HL-60 (cell line): ENCODE measurements at regions not wholly inside any gene's neighbourhood (a gene's known extent, or its start where the extent isn't known, plus 50 kb on each side); places are given as distances from the start of the nearest gene placed in this dataset.

Experiments used
- DNase-seq, 2 experiments: peaks; one replicate each; pipeline ENCODE4 v3.0.0-alpha.2; 2010 to 2020; ENCODE audit warnings: low read depth in 1 of 2, low spot score in 1 of 2
- H3K27ac ChIP-seq: fragments of 250-450 bp; sonication (Bioruptor Pico); replicated peaks from 2 replicates; pipeline ENCODE4 v1.5.1; 2020; ENCODE audit warnings: mild to moderate bottlenecking, moderate library complexity
- H3K27me3 ChIP-seq: fragments of 250-450 bp; sonication (Bioruptor Pico); 2 replicates; pipeline ENCODE4 v1.5.1; 2021; ENCODE audit warnings: mild to moderate bottlenecking, moderate library complexity; ENCODE audit not compliant: insufficient read depth, poor library complexity, severe bottlenecking
- H3K4me3 ChIP-seq: replicated peaks from 2 replicates; pipeline ENCODE4 v1.5.1; 2011; ENCODE audit warnings: mild to moderate bottlenecking, control low read depth, low read length; ENCODE audit not compliant: insufficient read depth
- CTCF ChIP-seq: IDR thresholded peaks from one replicate; pipeline ENCODE4 v1.5.1; 2011; ENCODE audit warnings: low read length, control low read depth, inconsistent platforms; ENCODE audit not compliant: insufficient read depth
- GABPA ChIP-seq: IDR thresholded peaks from 2 replicates; pipeline ENCODE4 v1.6.1; 2012; ENCODE audit warnings: low read depth
- POLR2AphosphoS5 ChIP-seq: IDR thresholded peaks from 2 replicates; pipeline ENCODE4 v1.6.1; 2012; ENCODE audit warnings: low read depth
- REST ChIP-seq: IDR thresholded peaks from 2 replicates; pipeline ENCODE4 v1.6.1; 2012; ENCODE audit warnings: low read depth; ENCODE audit not compliant: insufficient replicate concordance
- SPI1 ChIP-seq: IDR thresholded peaks from 2 replicates; pipeline ENCODE4 v1.6.1; 2012; ENCODE audit warnings: low read depth, mild to moderate bottlenecking, borderline replicate concordance

GRCh38 chr1:24990779-24991641, 60.9 kb upstream of the RUNX3 start:
- Histone ChIP-seq H3K27me3 (no peaks in the 10 kb centered on the region), H3K27ac (no peak overlapping the region), H3K4me3 (no peak overlapping the region)
- DNase-seq = no peak
- TF ChIP-seq POLR2AphosphoS5 (no peak), GABPA (no peak), SPI1 (no peak), CTCF (no peak), REST (no peak)

- no peak for TF ChIP-seq SPI1
- no peak for TF ChIP-seq REST
- TF ChIP-seq CTCF = no peak
- no peak for TF ChIP-seq POLR2AphosphoS5
- no peak for TF ChIP-seq GABPA
- no peak for DNase-seq
- H3K27me3 ChIP-seq = no peaks in the 10 kb centered on the region
- H3K4me3 ChIP-seq = no peak overlapping the region
- H3K27ac ChIP-seq = no peak overlapping the region
These were observed 60.1 kb upstream of the RUNX3 start for GRCh38 chr1:24990136-24990535.

GRCh38 chr1:24989082-24989481, 59.0 kb upstream of the RUNX3 start:
- H3K27ac ChIP-seq = no peak overlapping the region
- no peaks in the 10 kb centered on the region for H3K27me3 ChIP-seq
- DNase-seq = no peak
- no peak for TF ChIP-seq SPI1
- no peak for TF ChIP-seq GABPA
- TF ChIP-seq POLR2AphosphoS5 = no peak
- TF ChIP-seq CTCF = no peak
- no peak for TF ChIP-seq REST
- no peak overlapping the region for H3K4me3 ChIP-seq
